ENCODE measurements at regions not wholly inside any gene's neighbourhood (a gene's known extent, or its start where the extent isn't known, plus 50 kb on each side); places are given as distances from the start of the nearest gene placed in this dataset.

DNA sequence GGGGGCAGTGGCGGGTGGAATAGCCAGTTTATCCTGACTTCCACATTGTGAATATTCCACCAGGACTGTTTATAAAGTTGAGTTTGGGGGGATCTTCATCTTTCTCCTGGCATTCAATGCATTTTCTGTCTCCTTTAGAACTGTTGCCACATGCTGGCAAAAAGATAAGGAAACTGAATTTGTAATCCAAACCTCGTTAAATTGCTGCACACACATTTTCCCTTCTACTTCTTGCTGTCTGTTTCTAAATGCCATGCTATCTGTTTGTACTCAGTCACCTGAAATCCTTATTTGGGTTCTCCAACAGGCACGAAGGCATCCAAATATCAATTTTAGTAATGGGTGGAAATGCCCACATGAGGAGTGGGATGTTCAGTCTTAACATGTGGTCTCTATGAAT, 180.2 kb upstream of the CCN2 start:
- TF ChIP-seq, protein P1, sequence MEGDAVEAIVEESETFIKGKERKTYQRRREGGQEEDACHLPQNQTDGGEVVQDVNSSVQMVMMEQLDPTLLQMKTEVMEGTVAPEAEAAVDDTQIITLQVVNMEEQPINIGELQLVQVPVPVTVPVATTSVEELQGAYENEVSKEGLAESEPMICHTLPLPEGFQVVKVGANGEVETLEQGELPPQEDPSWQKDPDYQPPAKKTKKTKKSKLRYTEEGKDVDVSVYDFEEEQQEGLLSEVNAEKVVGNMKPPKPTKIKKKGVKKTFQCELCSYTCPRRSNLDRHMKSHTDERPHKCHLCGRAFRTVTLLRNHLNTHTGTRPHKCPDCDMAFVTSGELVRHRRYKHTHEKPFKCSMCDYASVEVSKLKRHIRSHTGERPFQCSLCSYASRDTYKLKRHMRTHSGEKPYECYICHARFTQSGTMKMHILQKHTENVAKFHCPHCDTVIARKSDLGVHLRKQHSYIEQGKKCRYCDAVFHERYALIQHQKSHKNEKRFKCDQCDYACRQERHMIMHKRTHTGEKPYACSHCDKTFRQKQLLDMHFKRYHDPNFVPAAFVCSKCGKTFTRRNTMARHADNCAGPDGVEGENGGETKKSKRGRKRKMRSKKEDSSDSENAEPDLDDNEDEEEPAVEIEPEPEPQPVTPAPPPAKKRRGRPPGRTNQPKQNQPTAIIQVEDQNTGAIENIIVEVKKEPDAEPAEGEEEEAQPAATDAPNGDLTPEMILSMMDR (IDR thresholded peaks at IDR 0.05; ENCODE audit: poor library complexity): no peak
- no peak for TF ChIP-seq EZH2phosphoT487 (IDR thresholded peaks at IDR 0.05; ENCODE audit: low read depth, severe bottlenecking, unreplicated experiment)
